ENCODE measurements at regions not wholly inside any gene's neighbourhood (a gene's known extent, or its start where the extent isn't known, plus 50 kb on each side); places are given as distances from the start of the nearest gene placed in this dataset.

GRCh38 chr2:133654949-133655348 is 86.7 kb upstream of the NCKAP5 start:
- TF ChIP-seq BACH2 (CRISPR knock-in tag; IDR thresholded peaks at IDR 0.05; ENCODE audit: borderline replicate concordance), result no peak
- TF ChIP-seq ARNTL (CRISPR knock-in tag; IDR thresholded peaks at IDR 0.05; ENCODE audit: borderline replicate concordance, low read depth), result no peak
- TF ChIP-seq RARB (CRISPR knock-in tag; IDR thresholded peaks at IDR 0.05), result no peak
- no peak for TF ChIP-seq CSDC2 (CRISPR knock-in tag; IDR thresholded peaks at IDR 0.05)

All from SK-N-SH treated with all-trans-retinoic acid at 6 μM for 48 hours (cell line).